ENCODE measurements at regions not wholly inside any gene's neighbourhood (a gene's known extent, or its start where the extent isn't known, plus 50 kb on each side); places are given as distances from the start of the nearest gene placed in this dataset.

- no peak for TF ChIP-seq CTCF (IDR thresholded peaks at IDR 0.05)
- no peak for TF ChIP-seq EP300 (IDR thresholded peaks at IDR 0.05)
- no peak for TF ChIP-seq POLR2A (IDR thresholded peaks at IDR 0.05)
These were observed 290.1 kb upstream of the KIAA1217 start for GRCh38 chr10:23918839-23919238.

All from sigmoid colon (tissue), 4 donors.